ENCODE measurements at regions not wholly inside any gene's neighbourhood (a gene's known extent, or its start where the extent isn't known, plus 50 kb on each side); places are given as distances from the start of the nearest gene placed in this dataset.

DNA sequence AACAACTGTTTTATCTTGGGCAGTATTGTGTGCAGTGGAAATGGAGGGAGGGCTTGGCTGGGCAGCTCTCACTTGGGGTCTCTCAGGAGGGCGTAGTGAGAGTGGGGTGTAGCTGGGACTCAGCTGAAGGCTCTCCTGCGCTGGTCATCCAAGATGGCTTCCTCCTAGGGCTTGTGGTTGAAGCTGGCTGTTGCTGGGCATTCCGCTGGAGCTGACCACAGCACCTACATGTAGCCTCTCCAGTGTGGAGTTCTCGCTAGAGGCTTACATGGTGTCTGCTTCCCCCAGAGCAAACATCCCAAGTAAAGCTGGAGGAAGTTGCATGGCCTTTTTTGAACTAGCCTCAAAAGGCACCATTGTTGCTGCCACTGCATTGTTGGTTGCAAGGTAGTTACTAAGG is 344.1 kb upstream of the MARCKS start:
- Histone ChIP-seq H3K27ac (no peak overlapping the region), H3K9me3 (no peaks in the 10 kb centered on the region), H3K4me3 (no peak overlapping the region), H3K27me3 (no peaks in the 10 kb centered on the region), H3K36me3 (no peaks in the 10 kb centered on the region), H3K4me1 (no peaks in the 10 kb centered on the region)
- DNase-seq, result no peak
- intact Hi-C loops (cut with DNase I), result no loop called here
- 91 to 92% methylated on average over 2 to 3 of the region's 4 CpGs for WGBS, 2 donors
- TF ChIP-seq, protein P1, sequence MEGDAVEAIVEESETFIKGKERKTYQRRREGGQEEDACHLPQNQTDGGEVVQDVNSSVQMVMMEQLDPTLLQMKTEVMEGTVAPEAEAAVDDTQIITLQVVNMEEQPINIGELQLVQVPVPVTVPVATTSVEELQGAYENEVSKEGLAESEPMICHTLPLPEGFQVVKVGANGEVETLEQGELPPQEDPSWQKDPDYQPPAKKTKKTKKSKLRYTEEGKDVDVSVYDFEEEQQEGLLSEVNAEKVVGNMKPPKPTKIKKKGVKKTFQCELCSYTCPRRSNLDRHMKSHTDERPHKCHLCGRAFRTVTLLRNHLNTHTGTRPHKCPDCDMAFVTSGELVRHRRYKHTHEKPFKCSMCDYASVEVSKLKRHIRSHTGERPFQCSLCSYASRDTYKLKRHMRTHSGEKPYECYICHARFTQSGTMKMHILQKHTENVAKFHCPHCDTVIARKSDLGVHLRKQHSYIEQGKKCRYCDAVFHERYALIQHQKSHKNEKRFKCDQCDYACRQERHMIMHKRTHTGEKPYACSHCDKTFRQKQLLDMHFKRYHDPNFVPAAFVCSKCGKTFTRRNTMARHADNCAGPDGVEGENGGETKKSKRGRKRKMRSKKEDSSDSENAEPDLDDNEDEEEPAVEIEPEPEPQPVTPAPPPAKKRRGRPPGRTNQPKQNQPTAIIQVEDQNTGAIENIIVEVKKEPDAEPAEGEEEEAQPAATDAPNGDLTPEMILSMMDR (IDR thresholded peaks at IDR 0.05), result no peak
- TF ChIP-seq POLR2A (IDR thresholded peaks at IDR 0.05), result no peak

DNA sequence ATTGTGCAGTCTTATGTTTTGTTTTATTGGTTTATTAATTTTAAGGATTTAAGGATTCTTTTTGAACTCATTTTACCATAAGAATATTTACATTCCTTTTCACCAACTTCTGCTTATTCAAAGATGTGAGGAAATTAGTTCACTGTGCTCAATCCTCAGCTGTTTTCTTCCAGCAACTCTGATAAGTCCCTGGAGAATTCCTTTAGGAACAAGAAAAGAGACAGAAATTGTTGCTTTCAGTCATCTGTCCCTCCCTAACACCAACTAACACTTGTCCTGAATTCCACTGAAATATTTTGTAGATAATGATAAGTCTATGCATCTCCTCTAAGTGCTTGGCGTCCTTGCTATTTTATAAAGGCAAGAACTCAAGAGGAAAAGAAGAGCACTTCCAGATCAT is 334.8 kb upstream of the MARCKS start:
- WGBS, 2 donors, result 94 to 96% methylated on average over 1 of the region's 1 CpG
- no peak for DNase-seq
- no peaks in the 10 kb centered on the region for H3K36me3 ChIP-seq
- TF ChIP-seq POLR2A (IDR thresholded peaks at IDR 0.05), result no peak
- TF ChIP-seq, protein P1 (IDR thresholded peaks at IDR 0.05), result no peak
- H3K27ac ChIP-seq, result no peak overlapping the region
- no peaks in the 10 kb centered on the region for H3K27me3 ChIP-seq
- H3K4me3 ChIP-seq, result no peak overlapping the region
- H3K4me1 ChIP-seq, result peaks cover 0 to 15% (median 0%) of the 10 kb centered on the region in 3 donors
- intact Hi-C loops (cut with DNase I), result no loop called here
- H3K9me3 ChIP-seq, result no peaks in the 10 kb centered on the region

DNA sequence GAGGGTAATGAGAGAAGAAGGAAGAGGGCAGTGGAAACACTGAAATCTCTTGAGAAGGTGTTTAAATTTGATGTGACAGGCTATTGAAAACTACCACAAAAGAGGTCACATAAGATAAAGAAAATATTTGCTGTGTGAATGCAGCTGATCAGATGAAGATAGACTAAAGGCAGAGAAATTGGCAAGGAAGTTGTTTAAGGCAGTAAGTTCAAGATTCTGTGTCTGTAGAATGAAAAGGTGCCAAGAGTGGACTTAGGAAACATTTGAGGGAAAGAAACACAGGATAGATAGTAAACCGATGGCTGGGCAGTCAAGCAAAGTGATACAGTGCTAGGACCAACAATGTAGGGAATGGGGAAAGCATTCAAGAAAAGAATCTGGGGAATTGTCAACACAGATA is 332.3 kb upstream of the MARCKS start:
- DNase-seq, result no peak
- Histone ChIP-seq H3K4me1 (peaks cover 0 to 26% (median 0%) of the 10 kb centered on the region in 3 donors), H3K4me3 (no peak overlapping the region), H3K27me3 (no peaks in the 10 kb centered on the region), H3K9me3 (no peaks in the 10 kb centered on the region), H3K27ac (no peak overlapping the region), H3K36me3 (no peaks in the 10 kb centered on the region)
- intact Hi-C loops (cut with DNase I), result no loop called here
- TF ChIP-seq POLR2A (IDR thresholded peaks at IDR 0.05), result no peak
- TF ChIP-seq, protein P1 (IDR thresholded peaks at IDR 0.05), result no peak
- WGBS, 2 donors, result 73 to 84% methylated on average over 1 of the region's 1 CpG

DNA sequence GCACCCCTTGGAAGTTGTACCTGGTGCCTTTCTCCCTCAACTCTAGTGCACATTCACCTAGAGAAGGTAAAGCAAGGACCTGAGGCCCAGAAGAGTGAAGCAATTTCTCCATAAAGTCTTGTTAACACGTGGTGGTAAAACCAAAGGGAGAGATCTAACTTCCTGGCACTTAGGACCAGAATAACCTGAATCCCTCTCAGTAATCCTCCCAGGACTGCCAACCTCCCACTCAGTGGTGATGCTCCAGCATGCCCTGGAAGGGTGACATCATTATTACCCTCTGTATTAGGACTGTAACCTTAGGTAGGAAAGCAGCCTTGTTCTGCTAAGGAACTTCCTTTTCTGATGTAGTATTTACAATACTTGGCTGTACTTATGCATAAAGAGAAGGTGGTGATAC is 330.6 kb upstream of the MARCKS start:
- Histone ChIP-seq H3K4me3 (no peak overlapping the region), H3K9me3 (no peaks in the 10 kb centered on the region), H3K27ac (peak overlapping the region in 3 of 4 donors; percentile 34 to 65 (median 47)), H3K4me1 (peaks cover 0 to 33% (median 0%) of the 10 kb centered on the region in 3 donors), H3K27me3 (no peaks in the 10 kb centered on the region), H3K36me3 (no peaks in the 10 kb centered on the region)
- WGBS, 2 donors, result 38 to 56% methylated on average over 1 of the region's 1 CpG
- no peak for DNase-seq
- intact Hi-C loops (cut with DNase I), result no loop called here
- TF ChIP-seq, protein P1 (IDR thresholded peaks at IDR 0.05), result no peak
- no peak for TF ChIP-seq POLR2A (IDR thresholded peaks at IDR 0.05)

DNA sequence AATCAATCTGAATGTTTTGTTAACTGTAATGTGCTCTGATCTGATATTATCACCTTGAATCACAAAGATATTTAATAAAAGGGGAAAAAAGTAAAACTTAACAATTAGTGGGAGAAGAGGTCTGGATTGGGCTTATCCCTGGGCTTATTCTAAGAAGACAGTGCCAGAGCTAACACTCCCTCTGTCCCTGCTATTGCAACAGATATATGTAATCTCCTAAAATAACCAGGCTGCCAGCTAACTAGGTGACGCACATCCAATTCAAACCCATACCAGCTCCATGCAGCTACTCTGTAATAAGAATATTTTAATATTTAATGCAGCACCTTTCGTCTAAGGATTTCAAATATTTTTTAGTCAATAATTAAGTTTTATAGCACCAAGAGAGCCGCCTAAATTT is 330.1 kb upstream of the MARCKS start:
- H3K27me3 ChIP-seq, result no peaks in the 10 kb centered on the region
- 70 to 80% methylated on average over 3 of the region's 3 CpGs for WGBS, 2 donors
- peaks cover 0 to 33% (median 0%) of the 10 kb centered on the region in 3 donors for H3K4me1 ChIP-seq
- no peak for DNase-seq
- H3K27ac ChIP-seq, result peak overlapping the region in 2 of 4 donors; percentile 47 to 65
- no peak overlapping the region for H3K4me3 ChIP-seq
- no peaks in the 10 kb centered on the region for H3K36me3 ChIP-seq
- TF ChIP-seq, protein P1 (IDR thresholded peaks at IDR 0.05), result no peak
- no peaks in the 10 kb centered on the region for H3K9me3 ChIP-seq
- intact Hi-C loops (cut with DNase I), result no loop called here

Data from esophagus squamous epithelium (tissue), 5 donors.